Left ventricle myocardium inferior (tissue), 1 donor: ENCODE measurements at regions not wholly inside any gene's neighbourhood (a gene's known extent, or its start where the extent isn't known, plus 50 kb on each side); places are given as distances from the start of the nearest gene placed in this dataset.
"Not testable (repeated sequence)": the region's sequence is repeated elsewhere in the genome, so short reads cannot be mapped to it uniquely, and the experiment has no call there.

ENCODE experiments used
- DNase-seq: peaks from one replicate; pipeline ENCODE4 v3.0.0-alpha.2; 2020
- H3K27ac ChIP-seq: fragments of 200-600 bp; replicated peaks from 2 replicates; pipeline ENCODE4 v1.8.0; 2021
- H3K27me3 ChIP-seq: fragments of 200-600 bp; 2 replicates; pipeline ENCODE4 v1.8.0; 2021; ENCODE audit warnings: low read depth
- H3K36me3 ChIP-seq: fragments of 200-600 bp; 2 replicates; pipeline ENCODE4 v1.8.0; 2021
- H3K4me1 ChIP-seq: fragments of 200-600 bp; 2 replicates; pipeline ENCODE4 v1.8.0; 2021
- H3K4me3 ChIP-seq: fragments of 200-600 bp; 2 replicates; pipeline ENCODE4 v1.8.0; 2021; ENCODE audit warnings: mild to moderate bottlenecking, moderate library complexity
- H3K9me3 ChIP-seq: fragments of 200-600 bp; replicated peaks from 2 replicates; pipeline ENCODE4 v1.8.0; 2021
- intact Hi-C: fragments of 100-400 bp; cut with micrococcal nuclease; formaldehyde crosslinking; loops from one replicate; pipeline ENCODE4 v1.11.0; 2022
- donor health status: DM: no; HTN: yes; CAD: no; lungs with severe emphysema.

DNA sequence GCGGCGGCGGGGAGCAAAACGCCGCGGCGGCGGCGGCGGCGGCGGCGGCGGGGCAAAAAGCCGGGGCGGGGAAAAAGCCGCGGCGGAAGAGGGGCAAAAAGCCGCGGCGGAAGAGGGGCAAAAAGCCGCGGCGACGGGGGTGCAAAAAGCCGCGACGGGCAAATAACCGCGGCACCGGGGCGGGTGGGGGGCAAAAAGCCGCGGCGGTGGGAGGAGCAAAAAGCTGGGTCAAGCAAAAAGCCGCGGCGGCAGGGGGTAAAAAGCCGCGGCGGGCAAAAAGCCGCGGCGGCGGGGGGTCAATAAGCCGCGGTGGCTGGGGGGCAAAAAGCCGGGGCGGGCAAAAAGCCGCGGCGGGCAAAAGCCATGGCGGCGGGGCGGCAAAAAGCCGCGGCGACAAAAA is 1633.2 kb downstream of the RPIA start:
- intact Hi-C loops, H3K36me3 ChIP-seq, H3K9me3 ChIP-seq, H3K27ac ChIP-seq, H3K27me3 ChIP-seq, H3K4me1 ChIP-seq: not testable (repeated sequence)
- peak overlapping the region; percentile 53 for H3K4me3 ChIP-seq
- DNase-seq = peak; percentile 13

DNA sequence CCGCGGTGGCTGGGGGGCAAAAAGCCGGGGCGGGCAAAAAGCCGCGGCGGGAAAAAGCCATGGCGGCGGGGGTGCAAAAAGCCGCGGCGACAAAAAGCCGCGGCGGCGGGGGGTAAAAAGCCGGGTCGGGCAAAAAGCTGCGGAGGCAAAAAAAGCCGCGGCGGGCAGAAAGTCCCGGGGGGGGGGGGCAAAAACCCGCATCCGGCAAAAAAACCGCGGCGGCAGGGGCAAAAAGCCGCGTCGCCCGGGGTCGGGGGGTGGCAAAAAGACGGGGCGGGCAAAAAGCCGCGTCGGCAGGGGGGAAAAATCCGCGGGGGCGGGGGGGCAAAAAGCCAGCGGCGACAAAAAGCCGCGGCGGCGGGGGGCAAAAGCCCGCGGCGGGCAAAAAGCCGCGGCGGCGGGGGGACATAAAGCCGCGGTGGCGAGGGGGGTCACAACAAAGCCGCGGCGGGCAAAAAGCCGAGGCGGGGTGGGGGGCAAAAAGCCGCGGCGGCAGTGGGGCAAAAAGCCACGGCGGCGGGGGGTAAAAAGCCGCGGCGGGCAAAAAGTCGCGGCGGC is 1634.4 kb downstream of the RPIA start:
- H3K27me3 ChIP-seq, H3K36me3 ChIP-seq, DNase-seq, H3K27ac ChIP-seq, H3K9me3 ChIP-seq, H3K4me1 ChIP-seq, intact Hi-C loops, H3K4me3 ChIP-seq: not testable (repeated sequence)

DNA sequence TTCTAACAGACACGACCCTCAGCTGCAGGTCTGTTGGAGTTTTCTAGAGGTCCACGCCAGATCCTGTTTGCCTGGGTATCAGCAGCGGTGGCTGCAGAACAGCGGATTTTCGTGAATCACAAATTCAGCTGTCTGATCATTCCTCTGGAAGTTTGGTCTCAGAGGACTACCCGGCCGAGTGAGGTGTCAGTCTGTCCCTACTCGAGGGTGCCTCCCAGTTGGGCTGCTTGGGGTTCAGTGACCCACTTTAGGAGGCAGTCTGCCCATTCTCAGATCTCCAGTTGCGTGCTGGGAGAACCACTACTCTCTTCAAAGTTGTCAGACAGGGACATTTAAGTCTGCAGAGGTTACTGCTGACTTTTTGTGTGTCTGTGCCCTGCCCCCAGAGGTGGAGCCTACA is 1664.1 kb downstream of the RPIA start:
- H3K9me3 ChIP-seq, H3K4me3 ChIP-seq, H3K4me1 ChIP-seq, H3K27ac ChIP-seq, intact Hi-C loops, H3K36me3 ChIP-seq: not testable (repeated sequence)
- H3K27me3 ChIP-seq = peaks cover 11% of the 10 kb centered on the region
- DNase-seq = peak; percentile 6

DNA sequence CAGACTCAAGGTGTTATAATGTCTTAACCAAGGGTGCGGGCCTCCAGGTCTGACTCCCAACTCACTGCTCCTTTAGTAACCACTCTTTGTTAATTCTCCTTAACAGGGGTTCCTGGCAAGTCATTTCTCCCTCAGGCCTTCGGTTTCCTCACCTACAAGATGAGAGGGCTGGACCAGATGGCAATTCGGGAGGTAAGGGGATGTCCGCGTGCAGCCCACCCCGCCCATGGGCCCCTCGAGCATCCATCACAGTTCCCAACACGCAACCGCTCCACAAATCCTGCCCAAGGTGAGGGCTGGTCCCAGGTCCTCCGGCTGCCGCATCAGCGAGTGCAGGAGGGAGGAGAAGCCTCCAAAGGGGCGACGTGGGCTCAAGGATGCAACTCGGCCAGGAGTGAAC is 1667.9 kb downstream of the RPIA start:
- H3K36me3 ChIP-seq, H3K4me3 ChIP-seq, H3K9me3 ChIP-seq, intact Hi-C loops, H3K27ac ChIP-seq, H3K4me1 ChIP-seq: not testable (repeated sequence)
- H3K27me3 ChIP-seq = peaks cover 11% of the 10 kb centered on the region
- DNase-seq = peak; percentile 2

- DNase-seq, H3K36me3 ChIP-seq, H3K4me1 ChIP-seq, H3K9me3 ChIP-seq, intact Hi-C loops, H3K27ac ChIP-seq: not testable (repeated sequence)
- H3K27me3 ChIP-seq = peaks cover 11% of the 10 kb centered on the region
- peak overlapping the region; percentile 40 for H3K4me3 ChIP-seq
These were observed 1668.6 kb downstream of the RPIA start for GRCh38 chr2:90359887-90360730.

GRCh38 chr2:90360731-90361035 is 1669.2 kb downstream of the RPIA start:
- H3K9me3 ChIP-seq, H3K27ac ChIP-seq, H3K4me1 ChIP-seq, H3K36me3 ChIP-seq, intact Hi-C loops: not testable (repeated sequence)
- Histone ChIP-seq H3K27me3 (peaks cover 11% of the 10 kb centered on the region), H3K4me3 (peak overlapping the region; percentile 40)
- DNase-seq = peak; percentile 7
